Stimulated activated effector memory CD8-positive, alpha-beta T cell treated with anti-CD3 and anti-CD28 coated beads, Interleukin-12 subunit alpha, Interleukin-12 subunit beta, amount 100 ng/mL, for 72 hours (primary cell): ENCODE measurements at regions not wholly inside any gene's neighbourhood (a gene's known extent, or its start where the extent isn't known, plus 50 kb on each side); places are given as distances from the start of the nearest gene placed in this dataset.

Source experiments
- ATAC-seq: fragments of 150-1000 bp; cut with Tn5 transposase; 2 replicates; pipeline ENCODE4 v1.10.0; 2021
- DNase-seq, 2 donors: peaks; one replicate each; pipeline ENCODE4 v3.0.0; 2021 to 2022; ENCODE audit warnings: low spot score in 2 of 2
- H3K27ac Mint-ChIP-seq: one replicate; pipeline ENCODE4 v1.8.0; 2022; ENCODE audit warnings: mild to moderate bottlenecking, mixed read lengths
- H3K36me3 Mint-ChIP-seq: one replicate; pipeline ENCODE4 v1.8.0; 2022; ENCODE audit warnings: mild to moderate bottlenecking, mixed read lengths
- H3K4me1 Mint-ChIP-seq: one replicate; pipeline ENCODE4 v1.8.0; 2022; ENCODE audit warnings: mixed read lengths
- H3K4me3 Mint-ChIP-seq: one replicate; pipeline ENCODE4 v1.8.0; 2022; ENCODE audit warnings: mild to moderate bottlenecking, mixed read lengths
- H3K9me3 Mint-ChIP-seq: one replicate; pipeline ENCODE4 v1.8.0; 2022; ENCODE audit warnings: mixed read lengths

DNA sequence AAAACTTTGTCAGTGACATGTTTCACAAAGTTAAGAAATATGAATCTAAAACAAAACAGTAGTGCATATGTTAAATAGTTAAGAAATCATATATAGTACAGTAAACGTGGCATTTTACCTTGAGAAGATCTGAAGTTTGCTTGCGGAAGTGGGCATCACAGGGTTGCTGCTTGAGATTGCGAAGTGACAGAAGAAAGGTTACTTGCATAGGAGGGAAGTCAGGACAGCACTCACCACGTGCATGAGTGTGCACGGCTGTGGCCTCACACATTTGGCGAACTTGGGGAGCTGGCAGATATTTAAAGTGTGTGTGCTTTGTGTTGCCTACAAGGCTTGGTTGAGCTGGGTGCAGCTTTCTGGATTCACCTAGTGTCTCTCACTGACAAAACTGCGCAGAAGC is 431.5 kb upstream of the ARID1B start:
- no peak overlapping the region for H3K27ac Mint-ChIP-seq

GRCh38 chr6:156344491-156344890 is 432.7 kb upstream of the ARID1B start:
- Mint-ChIP-seq H3K36me3 (no peaks in the 10 kb centered on the region), H3K27ac (no peak overlapping the region), H3K4me3 (no peak overlapping the region), H3K9me3 (no peaks in the 10 kb centered on the region), H3K4me1 (no peaks in the 10 kb centered on the region)
- DNase-seq = no peak
- no peak for ATAC-seq

More for the DNA sequence above, 431.5 kb upstream of the ARID1B start:
- Mint-ChIP-seq H3K4me1 (no peaks in the 10 kb centered on the region), H3K36me3 (no peaks in the 10 kb centered on the region), H3K9me3 (no peaks in the 10 kb centered on the region), H3K4me3 (no peak overlapping the region)
- ATAC-seq = no peak
- DNase-seq = no peak

DNA sequence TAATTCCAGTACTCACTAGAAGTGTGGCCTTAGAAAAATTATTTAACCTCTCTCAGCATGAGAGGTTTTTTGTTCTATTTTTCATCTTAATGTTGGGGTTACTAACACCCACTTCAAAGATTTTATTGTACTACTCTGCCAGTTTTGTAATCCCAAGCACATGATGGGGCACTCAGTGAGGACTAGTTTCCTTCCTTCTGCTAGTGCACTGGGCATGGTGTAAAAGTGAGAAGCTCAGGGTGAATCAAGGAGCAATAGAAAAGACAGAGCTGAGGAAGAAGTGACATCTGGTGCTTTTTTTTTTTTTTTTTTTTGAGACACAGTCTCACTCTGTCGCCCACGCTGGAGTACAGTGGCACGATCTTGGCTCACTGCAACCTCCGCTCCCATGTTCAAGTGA is 439.4 kb upstream of the ARID1B start:
- ATAC-seq (no peak), DNase-seq (no peak)
- no peak overlapping the region for H3K4me3 Mint-ChIP-seq
- H3K27ac Mint-ChIP-seq = no peak overlapping the region
- peaks cover 5% of the 10 kb centered on the region for H3K9me3 Mint-ChIP-seq
- no peaks in the 10 kb centered on the region for H3K36me3 Mint-ChIP-seq
- H3K4me1 Mint-ChIP-seq = no peaks in the 10 kb centered on the region

GRCh38 chr6:156336733-156337132 is 440.4 kb upstream of the ARID1B start:
- ATAC-seq (no peak), DNase-seq (no peak)
- Mint-ChIP-seq H3K27ac (no peak overlapping the region), H3K4me3 (no peak overlapping the region), H3K36me3 (no peaks in the 10 kb centered on the region), H3K9me3 (peaks cover 6% of the 10 kb centered on the region), H3K4me1 (no peaks in the 10 kb centered on the region)

DNA sequence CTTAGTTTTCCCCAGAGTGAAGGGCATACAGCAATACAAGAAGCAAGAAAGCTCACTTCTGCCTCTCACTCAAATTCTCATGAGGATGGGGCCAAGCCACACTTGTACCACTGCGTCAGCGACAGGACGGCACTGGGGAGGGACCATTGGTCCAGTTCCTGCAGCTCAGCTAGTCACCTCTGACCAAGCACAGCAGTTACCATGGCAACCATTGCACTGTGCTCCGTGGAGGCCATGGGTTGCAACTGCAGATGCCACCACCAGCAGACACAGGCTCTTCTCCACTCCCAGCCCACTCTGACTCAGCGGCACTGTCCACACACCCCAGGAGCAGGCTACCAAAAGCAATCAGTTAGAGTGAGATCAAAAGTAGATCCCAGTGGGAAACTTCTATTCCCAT is 441.1 kb upstream of the ARID1B start:
- ATAC-seq (no peak), DNase-seq (no peak)
- no peaks in the 10 kb centered on the region for H3K4me1 Mint-ChIP-seq
- H3K4me3 Mint-ChIP-seq = no peak overlapping the region
- no peaks in the 10 kb centered on the region for H3K36me3 Mint-ChIP-seq
- H3K9me3 Mint-ChIP-seq = peaks cover 11% of the 10 kb centered on the region
- H3K27ac Mint-ChIP-seq = no peak overlapping the region

GRCh38 chr6:156334966-156335365 is 442.2 kb upstream of the ARID1B start:
- ATAC-seq = peak; percentile 51
- Mint-ChIP-seq H3K4me3 (no peak overlapping the region), H3K9me3 (peaks cover 15% of the 10 kb centered on the region), H3K4me1 (no peaks in the 10 kb centered on the region), H3K36me3 (no peaks in the 10 kb centered on the region), H3K27ac (no peak overlapping the region)
- DNase-seq = no peak

DNA sequence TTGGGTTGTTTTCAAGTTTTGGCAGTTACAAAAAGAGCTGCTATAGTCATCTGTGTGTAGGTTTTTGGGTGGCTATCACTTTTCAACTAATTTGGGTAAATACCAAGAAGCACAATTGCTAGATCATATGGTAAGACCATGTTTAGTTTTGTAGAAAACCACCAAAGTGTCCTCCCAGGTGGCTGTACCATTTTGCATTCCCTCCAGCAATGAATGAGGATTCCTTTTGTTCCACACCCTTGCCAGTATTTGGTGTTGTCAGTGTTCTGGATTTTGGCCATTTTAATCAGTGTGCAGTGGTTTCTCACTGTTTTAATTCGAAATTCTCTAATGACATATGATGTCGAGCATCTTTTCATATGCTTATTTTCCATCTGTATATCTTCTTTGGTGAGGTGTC is 457.5 kb upstream of the ARID1B start:
- H3K4me3 Mint-ChIP-seq = no peak overlapping the region
- H3K36me3 Mint-ChIP-seq = no peaks in the 10 kb centered on the region
- ATAC-seq (no peak), DNase-seq (no peak)
- no peak overlapping the region for H3K27ac Mint-ChIP-seq
- no peaks in the 10 kb centered on the region for H3K4me1 Mint-ChIP-seq
- peaks cover 9% of the 10 kb centered on the region for H3K9me3 Mint-ChIP-seq

- DNase-seq = no peak
- Mint-ChIP-seq H3K36me3 (no peaks in the 10 kb centered on the region), H3K9me3 (no peaks in the 10 kb centered on the region), H3K4me3 (no peak overlapping the region), H3K4me1 (no peaks in the 10 kb centered on the region), H3K27ac (no peak overlapping the region)
- ATAC-seq = no peak
These were observed 460.5 kb upstream of the ARID1B start for GRCh38 chr6:156316583-156317125.

DNA sequence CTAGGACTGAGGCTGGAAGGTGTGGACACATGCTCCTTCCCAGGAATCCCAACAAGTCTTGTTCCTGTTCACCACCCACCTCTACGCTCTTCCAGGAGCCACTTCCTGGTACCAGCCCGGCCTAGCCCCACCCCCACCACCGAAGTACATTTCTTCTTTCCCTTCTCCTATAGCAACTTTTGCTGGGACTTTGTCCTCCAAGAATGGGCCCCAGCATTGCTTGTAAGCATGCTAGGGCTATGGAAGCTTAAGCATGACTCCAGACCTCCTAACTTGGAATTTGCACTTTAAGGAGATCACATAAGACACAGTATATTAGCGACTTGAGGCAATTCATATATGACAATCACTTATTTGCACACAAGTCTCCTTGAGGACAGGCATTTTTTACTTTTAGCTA is 462.0 kb upstream of the ARID1B start:
- H3K27ac Mint-ChIP-seq = no peak overlapping the region
- H3K4me3 Mint-ChIP-seq = no peak overlapping the region
- DNase-seq (no peak), ATAC-seq (no peak)
- no peaks in the 10 kb centered on the region for H3K4me1 Mint-ChIP-seq
- no peaks in the 10 kb centered on the region for H3K36me3 Mint-ChIP-seq
- H3K9me3 Mint-ChIP-seq = no peaks in the 10 kb centered on the region

GRCh38 chr6:156313037-156313436 is 464.1 kb upstream of the ARID1B start:
- Mint-ChIP-seq H3K9me3 (no peaks in the 10 kb centered on the region), H3K4me3 (no peak overlapping the region), H3K36me3 (no peaks in the 10 kb centered on the region), H3K4me1 (no peaks in the 10 kb centered on the region), H3K27ac (no peak overlapping the region)
- ATAC-seq (no peak), DNase-seq (no peak)

DNA sequence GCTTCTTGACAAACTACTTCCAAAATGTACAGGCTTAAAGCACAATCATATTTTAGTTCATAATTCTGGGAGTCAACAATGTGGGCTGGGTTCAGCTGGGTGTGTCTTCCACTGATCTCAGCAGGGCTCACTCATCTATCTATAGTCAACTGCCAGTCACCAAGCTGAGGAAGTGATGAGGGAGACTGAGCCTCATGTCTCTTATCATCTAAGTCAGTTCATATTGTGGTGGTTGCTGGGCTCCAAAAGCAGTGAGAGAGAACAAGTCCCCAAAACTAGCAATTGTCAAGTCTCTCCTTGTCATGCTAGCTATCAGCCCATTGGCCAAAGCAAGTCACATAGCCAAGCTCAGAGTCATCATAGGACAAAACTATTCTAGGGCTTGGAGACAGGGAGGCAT is 465.9 kb upstream of the ARID1B start:
- H3K9me3 Mint-ChIP-seq = no peaks in the 10 kb centered on the region
- DNase-seq (no peak), ATAC-seq (no peak)
- H3K4me1 Mint-ChIP-seq = no peaks in the 10 kb centered on the region
- H3K4me3 Mint-ChIP-seq = no peak overlapping the region
- H3K36me3 Mint-ChIP-seq = no peaks in the 10 kb centered on the region
- H3K27ac Mint-ChIP-seq = no peak overlapping the region

DNA sequence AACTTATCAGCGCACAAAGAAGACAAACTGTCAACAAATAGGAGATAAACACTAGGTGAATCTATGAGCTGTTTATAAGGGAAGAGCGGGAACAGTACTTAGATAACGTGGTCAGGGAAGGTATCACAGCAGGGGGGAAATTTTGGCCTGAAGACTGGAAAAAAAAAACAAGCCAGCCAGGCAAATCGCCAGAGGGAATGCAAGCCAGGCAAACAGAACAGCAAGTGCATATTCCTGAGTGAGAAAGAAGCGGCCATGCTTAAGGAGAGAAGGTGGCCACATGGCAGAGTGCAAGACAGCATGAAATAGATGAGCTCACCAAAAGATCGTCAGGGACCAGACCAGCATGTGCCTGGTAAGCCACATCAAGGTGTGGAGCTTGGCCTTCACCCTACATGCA is 466.5 kb upstream of the ARID1B start:
- no peaks in the 10 kb centered on the region for H3K9me3 Mint-ChIP-seq
- no peak for DNase-seq
- H3K27ac Mint-ChIP-seq = no peak overlapping the region
- no peaks in the 10 kb centered on the region for H3K36me3 Mint-ChIP-seq
- H3K4me1 Mint-ChIP-seq = no peaks in the 10 kb centered on the region
- H3K4me3 Mint-ChIP-seq = no peak overlapping the region
- ATAC-seq = no peak

GRCh38 chr6:156309017-156309416 is 468.2 kb upstream of the ARID1B start:
- Mint-ChIP-seq H3K9me3 (no peaks in the 10 kb centered on the region), H3K4me1 (no peaks in the 10 kb centered on the region), H3K36me3 (no peaks in the 10 kb centered on the region), H3K4me3 (no peak overlapping the region), H3K27ac (no peak overlapping the region)
- ATAC-seq (peak; percentile 73), DNase-seq (no peak)

- no peak overlapping the region for H3K27ac Mint-ChIP-seq
- peak; percentile 60 for ATAC-seq
- no peak for DNase-seq
- H3K4me1 Mint-ChIP-seq = no peaks in the 10 kb centered on the region
- H3K4me3 Mint-ChIP-seq = no peak overlapping the region
- no peaks in the 10 kb centered on the region for H3K36me3 Mint-ChIP-seq
- H3K9me3 Mint-ChIP-seq = no peaks in the 10 kb centered on the region
These were observed 468.6 kb upstream of the ARID1B start for GRCh38 chr6:156308604-156309003.

GRCh38 chr6:156306531-156306930 is 470.6 kb upstream of the ARID1B start:
- Mint-ChIP-seq H3K4me1 (no peaks in the 10 kb centered on the region), H3K9me3 (no peaks in the 10 kb centered on the region), H3K36me3 (no peaks in the 10 kb centered on the region), H3K27ac (no peak overlapping the region), H3K4me3 (no peak overlapping the region)
- DNase-seq (no peak), ATAC-seq (no peak)

DNA sequence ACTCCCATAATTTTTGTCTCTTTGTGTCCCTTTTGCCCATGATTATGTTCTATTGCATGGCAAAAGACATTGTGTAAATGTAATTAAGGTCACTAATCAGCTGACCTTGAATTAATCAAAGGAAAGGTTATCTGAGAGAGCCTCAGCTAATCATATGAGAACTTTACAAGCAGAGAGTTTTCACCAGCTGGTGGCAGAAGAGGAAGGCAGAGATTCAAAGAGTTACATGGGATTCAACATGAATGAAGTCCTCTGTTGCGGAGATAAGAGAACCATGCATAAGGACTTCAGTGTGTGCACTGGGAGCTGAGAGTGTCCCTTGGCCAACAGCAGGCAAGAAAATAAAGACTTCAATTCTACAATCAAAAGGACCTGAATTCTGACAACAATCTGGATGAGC is 494.1 kb upstream of the ARID1B start:
- H3K27ac Mint-ChIP-seq = no peak overlapping the region
- DNase-seq = no peak

GRCh38 chr6:156282087-156282486 is 495.1 kb upstream of the ARID1B start:
- Mint-ChIP-seq H3K4me1 (no peaks in the 10 kb centered on the region), H3K9me3 (peaks cover 3% of the 10 kb centered on the region), H3K36me3 (no peaks in the 10 kb centered on the region), H3K4me3 (no peak overlapping the region), H3K27ac (no peak overlapping the region)
- ATAC-seq (no peak), DNase-seq (no peak)

More for the DNA sequence above, 494.1 kb upstream of the ARID1B start:
- no peak for ATAC-seq
- no peaks in the 10 kb centered on the region for H3K36me3 Mint-ChIP-seq
- H3K9me3 Mint-ChIP-seq = no peaks in the 10 kb centered on the region
- no peak overlapping the region for H3K4me3 Mint-ChIP-seq
- H3K4me1 Mint-ChIP-seq = no peaks in the 10 kb centered on the region
